ENCODE measurements at regions not wholly inside any gene's neighbourhood (a gene's known extent, or its start where the extent isn't known, plus 50 kb on each side); places are given as distances from the start of the nearest gene placed in this dataset.

- DNase-seq (ENCODE audit: low read depth in 4 of 4, low spot score in 1 of 4), result no peak
These were observed 52.5 kb upstream of the ARL8B start for GRCh38 chr3:5069627-5070026.

DNA sequence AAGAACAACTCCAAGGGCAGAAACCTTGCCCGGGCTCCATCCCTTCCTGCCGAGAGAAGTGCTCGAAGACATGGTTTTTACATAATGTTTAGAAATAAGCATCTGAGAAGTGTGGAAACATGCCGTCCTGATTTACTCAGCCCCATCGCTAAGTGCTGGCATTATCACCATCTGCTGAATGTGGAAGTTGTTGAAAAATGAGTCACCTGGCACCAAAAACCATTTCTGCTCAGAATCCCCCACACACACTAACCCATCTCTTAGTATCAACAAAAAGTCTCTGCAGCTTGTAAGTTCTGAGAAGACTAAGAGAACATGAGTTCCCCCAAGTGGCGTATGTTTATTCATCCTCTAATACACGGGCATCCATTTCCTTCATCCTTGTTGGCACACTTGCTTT, 51.0 kb upstream of the ARL8B start:
- no peak for DNase-seq (ENCODE audit: low read depth in 4 of 4, low spot score in 1 of 4)

- no peak for DNase-seq (ENCODE audit: low read depth in 4 of 4, low spot score in 1 of 4)
These were observed 49.8 kb upstream of the ARL8B start for GRCh38 chr3:5072100-5072816.

All from stimulated activated CD4-positive, alpha-beta T cell treated with anti-CD3 and anti-CD28 coated beads, Interleukin-1b, Interleukin-23, amount 100 ng/mL, for 24 hours (primary cell).